NCI-H1694 (cell line): ENCODE measurements at regions not wholly inside any gene's neighbourhood (a gene's known extent, or its start where the extent isn't known, plus 50 kb on each side); places are given as distances from the start of the nearest gene placed in this dataset.

ENCODE experiments used
- DNase-seq: peaks from one replicate; lab custom pipeline; 2025; lab: John Stamatoyannopoulos, UW

DNA sequence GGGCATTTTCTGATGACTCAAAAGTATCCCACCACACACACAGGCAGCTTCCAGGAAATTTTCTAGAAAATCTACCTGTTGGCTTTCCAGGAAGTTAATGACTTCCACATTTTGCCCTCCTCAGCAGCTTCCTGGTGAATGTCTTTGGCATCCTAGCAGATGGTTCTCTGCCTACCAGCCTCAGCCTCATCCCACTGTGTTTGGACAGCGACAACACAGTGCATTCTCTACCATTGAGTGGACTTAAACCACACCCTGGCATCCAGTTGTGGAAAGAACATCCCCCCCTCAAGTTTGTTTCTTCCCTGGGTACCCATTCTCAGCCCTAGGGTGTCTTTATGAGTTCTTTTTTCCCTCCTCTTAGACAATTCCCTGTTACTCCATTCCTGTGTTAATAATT lies 50.8 kb upstream of the GADL1 start:
- no peak for DNase-seq

GRCh38 chr3:30948426-30948825 lies 54.0 kb upstream of the GADL1 start:
- no peak for DNase-seq

DNA sequence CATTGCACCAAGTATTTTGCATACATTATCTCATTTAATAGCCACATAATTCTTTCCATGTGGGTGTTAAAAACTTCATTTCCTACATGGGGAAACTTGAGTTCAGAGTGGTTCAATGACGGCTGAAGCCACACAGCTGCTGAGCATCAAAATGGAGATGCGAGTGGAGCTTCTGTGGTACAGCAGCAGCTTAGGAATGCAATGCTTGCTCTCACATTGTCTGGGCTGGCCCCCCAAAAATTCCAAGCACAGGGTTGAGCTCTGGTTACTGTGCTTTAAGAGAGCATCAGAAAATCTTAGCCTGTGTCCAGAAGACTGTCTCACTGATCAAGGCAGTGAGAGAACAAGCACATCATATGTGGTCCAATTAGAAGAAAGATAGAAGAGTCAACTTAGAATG lies 57.4 kb upstream of the GADL1 start:
- DNase-seq = no peak

- no peak for DNase-seq
Measured at GRCh38 chr3:30952786-30953185, 58.3 kb upstream of the GADL1 start.

- DNase-seq = no peak
Measured at GRCh38 chr3:30954426-30954825, 60.0 kb upstream of the GADL1 start.

DNA sequence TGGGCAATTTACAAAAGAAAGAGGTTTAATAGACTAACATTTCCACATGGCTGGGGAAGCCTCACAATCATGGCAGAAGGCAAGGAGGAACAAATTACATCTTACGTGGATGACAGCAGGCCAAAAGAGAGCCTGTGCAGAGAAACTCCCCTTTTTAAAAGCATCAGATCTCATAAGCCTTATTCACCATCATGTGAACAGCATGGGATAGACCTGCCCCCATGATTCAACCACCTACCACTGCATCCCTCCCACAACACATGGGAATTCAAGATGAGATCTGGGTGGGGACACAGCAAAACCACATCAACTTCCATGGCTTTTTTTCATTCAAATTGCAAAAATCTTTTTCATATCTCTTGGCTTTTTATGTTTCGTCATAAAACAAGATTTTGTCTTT lies 67.6 kb upstream of the GADL1 start:
- DNase-seq = no peak

- no peak for DNase-seq
Measured at GRCh38 chr3:30962493-30962892, 68.0 kb upstream of the GADL1 start.

- no peak for DNase-seq
Measured at GRCh38 chr3:30963223-30963722, 68.8 kb upstream of the GADL1 start.

DNA sequence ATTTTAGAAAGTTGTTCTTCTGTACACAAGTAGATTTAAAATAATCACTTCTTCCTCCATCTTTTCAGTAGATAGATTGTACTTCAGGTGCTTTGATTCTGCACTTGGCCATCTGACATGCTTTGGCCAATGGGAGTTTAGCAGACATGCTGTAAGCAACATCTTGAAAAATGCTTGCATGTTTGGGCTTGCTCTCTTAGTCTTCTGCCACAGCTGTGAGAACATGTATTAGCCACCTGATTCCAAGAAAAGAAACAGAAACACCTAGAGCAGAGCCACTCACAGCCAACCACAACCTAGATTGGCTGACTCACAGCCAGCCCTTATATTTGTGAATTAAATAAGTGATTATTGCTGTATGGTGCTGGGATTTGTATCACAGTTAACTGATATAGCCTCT lies 70.2 kb upstream of the GADL1 start:
- DNase-seq = no peak

DNA sequence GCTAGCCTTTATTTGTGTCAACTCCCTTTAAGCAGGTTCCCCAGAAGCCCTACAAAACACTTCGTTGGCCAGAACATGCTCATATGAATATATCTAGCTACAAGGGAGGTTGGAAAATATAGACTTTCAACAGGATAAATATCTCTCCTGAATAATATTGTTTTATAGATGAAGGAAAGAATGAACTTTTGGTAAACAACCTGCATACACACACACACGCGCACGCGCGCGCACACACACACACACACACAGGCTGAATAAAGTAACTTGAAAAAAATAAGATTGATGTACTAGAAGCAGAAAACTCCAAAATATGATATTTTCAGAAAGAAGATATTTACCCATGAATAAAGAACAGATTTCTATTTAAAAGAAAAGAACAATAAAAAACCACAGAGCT lies 72.4 kb upstream of the GADL1 start:
- DNase-seq = no peak

DNA sequence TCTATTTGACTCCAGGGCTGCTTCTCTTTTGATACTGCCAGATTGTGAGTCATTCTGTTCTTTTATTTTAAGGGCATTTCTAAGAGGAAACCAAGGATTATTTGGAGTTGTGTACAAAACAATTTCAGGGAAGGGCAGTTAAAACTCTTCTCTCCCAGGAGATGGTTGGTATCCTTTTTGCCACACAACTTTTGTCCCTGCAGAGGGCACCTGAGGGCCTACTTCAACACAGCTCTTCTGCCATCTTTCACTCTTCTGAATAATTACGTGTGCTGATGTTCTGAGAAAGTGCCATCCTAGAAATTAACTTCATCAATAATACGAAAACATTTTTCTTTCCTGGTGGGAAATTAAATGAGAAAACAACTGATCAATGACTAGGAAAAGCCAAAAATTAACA lies 75.7 kb upstream of the GADL1 start:
- DNase-seq = no peak

DNA sequence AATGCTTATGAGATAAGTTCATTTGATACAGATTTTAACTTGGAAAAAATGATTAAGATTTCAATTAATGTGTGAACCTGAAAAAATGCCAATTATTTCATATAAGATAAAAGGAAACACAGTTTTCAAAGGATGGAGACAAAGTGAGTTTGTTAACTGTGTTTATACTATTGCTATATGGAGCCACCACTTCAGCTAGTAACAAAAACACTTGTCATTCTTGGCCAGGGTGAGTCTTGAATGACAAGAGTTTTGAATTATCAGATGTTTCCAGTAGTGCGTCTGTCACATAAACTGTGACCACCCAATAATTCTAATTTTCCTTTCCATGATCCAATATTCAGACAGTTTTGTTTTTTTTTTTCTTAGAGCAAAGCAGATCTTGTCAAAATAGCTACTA lies 78.0 kb upstream of the GADL1 start:
- DNase-seq = no peak

- no peak for DNase-seq
Measured at GRCh38 chr3:30974071-30974470, 79.6 kb upstream of the GADL1 start.

- DNase-seq = no peak
Measured at GRCh38 chr3:30977592-30977991, 83.1 kb upstream of the GADL1 start.

DNA sequence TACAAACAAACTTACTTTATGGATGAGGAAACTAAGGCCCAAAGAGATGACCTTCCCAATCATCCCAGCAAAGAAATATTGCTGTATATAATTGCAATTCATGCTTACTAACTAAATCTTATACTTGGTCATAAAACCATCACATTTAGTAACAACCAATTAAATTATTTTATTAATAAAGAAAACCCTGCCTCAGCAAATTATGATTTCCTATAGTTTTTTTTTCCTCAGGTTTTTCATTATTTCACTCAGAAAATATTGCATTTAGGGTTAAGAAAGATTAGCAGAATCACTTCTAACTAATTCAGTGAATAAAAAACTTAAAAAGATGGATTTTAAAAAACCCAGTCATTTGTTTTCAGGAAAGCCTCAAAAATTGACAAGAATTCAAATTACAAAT lies 86.5 kb upstream of the GADL1 start:
- DNase-seq = no peak

GRCh38 chr3:30982416-30983075 lies 88.1 kb upstream of the GADL1 start:
- DNase-seq = no peak

GRCh38 chr3:30984855-30985749 lies 90.6 kb upstream of the GADL1 start:
- no peak for DNase-seq

DNA sequence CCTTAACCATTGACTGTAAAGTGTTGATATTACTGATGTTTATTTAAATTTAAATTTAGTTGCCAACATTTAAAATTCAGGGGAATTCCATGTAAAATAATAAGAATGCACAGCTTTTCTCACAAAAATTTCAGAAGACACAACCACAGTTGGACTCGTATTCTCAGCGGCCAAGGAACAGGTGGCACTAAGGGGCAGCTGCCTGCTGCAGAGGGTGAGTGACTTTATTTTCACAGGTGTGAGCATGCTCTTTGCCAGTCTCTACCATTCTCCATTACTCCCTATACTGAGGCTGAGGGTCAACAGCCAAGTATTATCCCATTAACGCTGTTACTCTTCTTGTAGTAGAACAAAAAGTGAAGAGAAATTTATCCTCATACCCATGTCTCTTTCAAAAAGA lies 92.1 kb upstream of the GADL1 start:
- no peak for DNase-seq

DNA sequence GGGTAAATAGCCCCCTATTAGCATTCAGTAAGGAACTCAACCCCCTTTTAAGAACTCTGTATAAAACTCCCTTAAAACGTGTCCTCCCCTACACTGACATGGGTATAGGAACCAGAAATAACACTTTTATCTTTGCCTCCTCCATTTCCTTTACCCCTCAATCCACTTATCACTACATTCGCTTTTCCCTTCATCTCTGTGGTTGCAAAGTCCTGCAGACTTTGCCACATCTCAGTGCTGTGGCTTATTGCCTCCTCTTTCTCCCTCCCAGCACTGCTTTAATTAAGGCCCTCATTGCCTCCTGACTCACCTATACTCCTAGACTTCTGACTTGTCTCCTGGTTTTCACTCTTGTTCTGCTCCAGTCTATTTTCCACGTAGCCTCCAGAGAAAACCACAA lies 94.3 kb upstream of the GADL1 start:
- no peak for DNase-seq

DNA sequence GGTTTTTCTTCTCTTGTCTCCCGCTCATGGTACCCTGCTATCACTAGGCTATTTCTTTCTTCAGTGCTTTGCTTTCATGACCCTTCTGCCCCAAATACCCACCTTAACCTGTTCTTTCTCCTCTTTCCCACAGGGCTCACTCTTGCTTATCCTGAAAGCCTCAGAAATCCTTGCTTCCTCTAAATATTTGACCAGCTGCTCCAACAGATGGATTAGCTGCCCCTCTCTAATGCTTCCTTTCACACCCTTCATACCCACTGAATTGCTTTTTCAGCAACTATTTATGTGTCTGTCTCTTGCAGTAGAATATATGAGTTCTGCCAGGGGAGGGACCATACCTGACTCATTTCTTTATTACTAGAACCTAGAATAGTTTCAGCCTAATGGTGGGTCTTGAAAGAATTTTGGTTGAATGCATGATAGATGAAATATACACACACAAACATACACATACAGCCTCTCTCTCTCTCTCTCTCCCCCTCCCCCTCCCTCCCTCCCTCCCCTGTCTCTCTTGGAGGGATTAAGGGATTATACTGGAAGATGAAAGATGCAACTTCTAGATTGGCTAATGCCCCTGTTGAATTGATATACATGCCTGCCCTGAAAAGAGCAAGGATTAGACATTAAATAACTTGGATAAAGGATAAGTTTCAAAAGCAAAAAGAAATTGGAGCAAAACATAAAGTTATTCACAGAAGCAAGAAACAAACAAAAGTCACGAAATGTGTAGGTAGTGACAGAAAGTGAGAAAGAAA lies 95.0 kb upstream of the GADL1 start:
- no peak for DNase-seq

GRCh38 chr3:30996467-30996866 lies 102.0 kb upstream of the GADL1 start:
- DNase-seq = no peak

DNA sequence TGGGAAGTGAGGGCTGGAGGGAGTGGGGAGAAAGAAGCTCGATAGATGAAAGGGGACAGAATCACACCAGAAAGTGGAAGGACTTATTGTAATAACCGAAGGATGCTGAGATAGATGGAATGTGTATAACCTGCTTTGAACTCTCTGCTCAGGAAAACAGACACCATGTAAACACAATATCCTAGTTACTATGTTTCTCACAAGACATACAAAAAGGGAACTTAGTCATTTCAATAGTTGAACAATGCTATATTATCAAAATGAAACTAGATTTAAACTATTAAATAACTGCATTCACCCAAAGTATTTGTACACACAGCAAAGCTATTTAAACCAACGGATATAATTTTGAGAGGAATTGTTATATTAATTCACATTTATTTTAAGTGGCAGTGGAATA lies 108.3 kb upstream of the GADL1 start:
- no peak for DNase-seq
